K562 (cell line): ENCODE measurements at regions not wholly inside any gene's neighbourhood (a gene's known extent, or its start where the extent isn't known, plus 50 kb on each side); places are given as distances from the start of the nearest gene placed in this dataset.

Source experiments
- ATAC-seq: fragments of 200-7000 bp; cut with Tn5 transposase; 3 replicates; pipeline ENCODE4 v1.9.1; 2020; ENCODE audit warnings: moderate library complexity
- BruUV-seq: library from RNA; stranded (reverse); fragments of 400-500 nt; replicated peaks from 2 replicates; lab custom pipeline; 2021; lab: Mats Ljungman, UMichigan
- CTCF ChIA-PET: fragments of 300-600 bp; formaldehyde crosslinking; extraction: SDS; loops from one replicate; lab custom pipeline; 2021; ENCODE audit warnings: low intra/inter-chr PET ratio; lab: Yijun Ruan, JAX
- POLR2A ChIA-PET: fragments of 300-600, 350-650 bp; sonication (Branson Sonifier 250); formaldehyde crosslinking; extraction: SDS; loops from one replicate; lab custom pipeline; 2021; ENCODE audit warnings: antibody characterized with exemption, inconsistent platforms; lab: Yijun Ruan, JAX
- DNase-seq, 4 experiments: peaks; one replicate each; pipeline versions ENCODE4 v3.0.0 to v3.0.0-alpha.2; 2011 to 2018; ENCODE audit warnings: low spot score in 3 of 4, mixed read lengths in 3 of 4; ENCODE audit errors: extremely low read depth in 1 of 4
- FAIRE-seq: peaks from 2 replicates; lab custom pipeline; 2011; peaks lifted over from hg19 to GRCh38; lab: Jason Lieb, UNC
- H2AFZ ChIP-seq: 2 replicates; pipeline ENCODE4 v1.6.0; 2011; ENCODE audit warnings: low read depth, low read length, control low read depth, inconsistent platforms
- H3K27ac ChIP-seq: fragments of 200-600 bp; 3 replicates; pipeline ENCODE4 v1.8.0; 2011; ENCODE audit warnings: low read depth, mild to moderate bottlenecking, control low read depth, inconsistent platforms, low read length, moderate library complexity, mixed read lengths; ENCODE audit errors: extremely low read depth
- H3K27me3 ChIP-seq, 2 experiments: fragments of 300-600 bp in 1 of 2; 2 replicates in 1 of 2; 3 replicates in 1 of 2; pipeline versions ENCODE4 v1.6.0 to v1.8.0; 2011; ENCODE audit warnings: inconsistent platforms in 2 of 2, low read length in 2 of 2, mild to moderate bottlenecking in 1 of 2, mixed read lengths in 1 of 2, moderate library complexity in 1 of 2; ENCODE audit not compliant: control insufficient read depth in 2 of 2, insufficient read depth in 2 of 2
- H3K36me3 ChIP-seq: fragments of 300-600 bp; 3 replicates; pipeline ENCODE4 v1.8.0; 2011; ENCODE audit warnings: mild to moderate bottlenecking, low read length, inconsistent platforms; ENCODE audit not compliant: control insufficient read depth, insufficient read depth
- H3K4me1 ChIP-seq, 2 experiments: fragments of 200-600 bp in 1 of 2; replicated peaks in 1 of 2; 2 replicates in 1 of 2; 3 replicates in 1 of 2; pipeline versions ENCODE4 v1.5.1 to v1.8.0; 2011; ENCODE audit warnings: inconsistent platforms in 2 of 2, low read length in 2 of 2, mild to moderate bottlenecking in 1 of 2, mixed read lengths in 1 of 2, moderate library complexity in 1 of 2; ENCODE audit not compliant: control insufficient read depth in 2 of 2, insufficient read depth in 2 of 2
- H3K4me2 ChIP-seq: 2 replicates; pipeline ENCODE4 v1.6.1; 2011; ENCODE audit warnings: low read length, control low read depth, inconsistent platforms, mixed read lengths; ENCODE audit not compliant: insufficient read depth
- H3K4me3 ChIP-seq: fragments of 200-600 bp; sonication (generic), shearing (Covaris generic); 2 replicates; pipeline ENCODE4 v1.5.1; 2016; ENCODE audit warnings: control low read depth, inconsistent platforms
- H3K79me2 ChIP-seq: fragments of 200-600 bp; 3 replicates; pipeline ENCODE4 v1.8.0; 2011; ENCODE audit warnings: low read length, inconsistent platforms; ENCODE audit not compliant: control insufficient read depth, insufficient read depth
- H3K9ac ChIP-seq, 2 experiments: 2 replicates each; pipeline versions ENCODE4 v1.6.0 to v1.6.1; 2011; ENCODE audit warnings: low read depth in 2 of 2, low read length in 2 of 2, control low read depth in 1 of 2, inconsistent platforms in 1 of 2, mild to moderate bottlenecking in 1 of 2, mixed read lengths in 1 of 2; ENCODE audit not compliant: insufficient read depth in 1 of 2
- H3K9me1 ChIP-seq: one replicate; pipeline ENCODE4 v1.6.0; 2011; ENCODE audit warnings: inconsistent platforms, mild to moderate bottlenecking, low read length, moderate library complexity; ENCODE audit not compliant: control insufficient read depth, insufficient read depth
- H3K9me3 ChIP-seq: replicated peaks from 2 replicates; pipeline ENCODE4 v1.5.1; 2011; ENCODE audit warnings: low read depth, low read length, inconsistent platforms; ENCODE audit not compliant: control insufficient read depth, insufficient read depth
- H4K20me1 ChIP-seq: replicated peaks from 2 replicates; pipeline ENCODE4 v1.6.1; 2011; ENCODE audit warnings: low read length, inconsistent platforms, mixed read lengths; ENCODE audit not compliant: control insufficient read depth, insufficient read depth
- ZNF134 ChIP-seq: fragments of 250-450 bp; sonication (Bioruptor Pico); conservative IDR thresholded peaks from 2 replicates; pipeline ENCODE4 v1.4.0; 2020
- ZNF239 ChIP-seq: fragments of 250-450 bp; sonication (Bioruptor Pico); IDR thresholded peaks from 2 replicates; pipeline ENCODE4 v1.4.0; 2020; ENCODE audit warnings: mild to moderate bottlenecking
- ZNF445 ChIP-seq: fragments of 250-450 bp; sonication (Bioruptor Pico); IDR thresholded peaks from 2 replicates; pipeline ENCODE4 v1.4.0; 2020; ENCODE audit warnings: low read depth, mild to moderate bottlenecking, moderate library complexity
- WGBS: fragments of 100-300 bp; shearing (Covaris generic); methylation state at CpG from one replicate; pipeline ENCODE4 v1.1.6; 2016; ENCODE audit warnings: low coverage, mixed read lengths; ENCODE audit not compliant: insufficient coverage; ENCODE audit errors: missing lambda C conversion rate; 5-methylcytosine and 5-hydroxymethylcytosine counted together
- in situ Hi-C: fragments of 300-500 bp; cut with MboI; formaldehyde crosslinking; loops from 4 replicates; pipeline ENCODE4 v1.15.0; 2018; ENCODE audit warnings: inconsistent platforms, mixed read lengths
- intact Hi-C: fragments of 100-400 bp; cut with micrococcal nuclease; formaldehyde crosslinking; loops from 2 replicates; pipeline ENCODE4 v1.14.2; 2022
- TF ChIP-seq, protein P1 (sequence below): sonication (generic); formaldehyde crosslinking; IDR thresholded peaks from 2 replicates; pipeline ENCODE4 v1.8.0; 2022; ENCODE audit warnings: missing genetic modification reagents, mild to moderate bottlenecking, borderline replicate concordance
- TF ChIP-seq, protein P2 (sequence below), 3 experiments: fragments of 200-800 bp in 1 of 3; fragments of 250-450 bp in 1 of 3; fragments of 450-650 bp in 1 of 3; sonication (Bioruptor Pico) in 1 of 3; sonication (Bioruptor generic) in 1 of 3; formaldehyde crosslinking in 1 of 3; IDR thresholded peaks; 2 replicates each; pipeline versions ENCODE4 v1.6.1 to v1.8.0; 2016 to 2022; ENCODE audit warnings: mild to moderate bottlenecking in 2 of 3, missing genetic modification characterization in 2 of 3, missing compliant biosample characterization in 1 of 3, moderate library complexity in 1 of 3

DNA sequence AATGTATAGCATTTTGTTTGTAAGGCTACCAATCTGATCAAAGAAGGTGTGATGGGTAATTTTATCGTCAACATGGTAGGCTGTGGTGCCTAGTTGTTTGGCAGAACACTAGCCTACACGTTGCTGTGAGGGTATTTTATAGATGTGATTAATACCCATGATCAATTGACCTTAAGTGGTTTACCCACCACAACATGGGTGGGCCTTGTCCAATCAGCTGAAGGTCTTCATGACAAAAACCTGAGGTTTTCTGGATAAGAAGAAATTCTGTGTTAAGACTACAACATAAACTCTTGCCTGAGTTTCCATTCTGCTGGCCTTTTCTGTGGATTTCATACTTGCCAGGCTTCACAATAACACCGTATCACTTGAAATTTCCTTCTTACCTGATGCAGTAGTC lies 131.8 kb upstream of the PPP1R3A start:
- Histone ChIP-seq H3K4me1 (no peaks in the 10 kb centered on the region), H3K36me3 (no peaks in the 10 kb centered on the region), H3K9me1 (no peaks in the 10 kb centered on the region), H3K27ac (no peak overlapping the region), H3K27me3 (no peaks in the 10 kb centered on the region), H3K9me3 (no peaks in the 10 kb centered on the region), H3K79me2 (no peaks in the 10 kb centered on the region), H4K20me1 (no peaks in the 10 kb centered on the region), H2AFZ (no peak overlapping the region), H3K9ac (no peak overlapping the region), H3K4me2 (no peak overlapping the region), H3K4me3 (no peak overlapping the region)
- TF ChIP-seq ZNF445 (CRISPR knock-in tag) (no peak), ZNF134 (peak; percentile 88)
- DNase-seq (no peak), FAIRE-seq (no peak), ATAC-seq (no peak)
- no TSS peak for BruUV-seq
- WGBS = 1% methylated on average over 3 of the region's 3 CpGs
- intact Hi-C loops = no loop called here
- in situ Hi-C loops = no loop called here
- POLR2A ChIA-PET = no interaction called here
- CTCF ChIA-PET = no interaction called here

DNA sequence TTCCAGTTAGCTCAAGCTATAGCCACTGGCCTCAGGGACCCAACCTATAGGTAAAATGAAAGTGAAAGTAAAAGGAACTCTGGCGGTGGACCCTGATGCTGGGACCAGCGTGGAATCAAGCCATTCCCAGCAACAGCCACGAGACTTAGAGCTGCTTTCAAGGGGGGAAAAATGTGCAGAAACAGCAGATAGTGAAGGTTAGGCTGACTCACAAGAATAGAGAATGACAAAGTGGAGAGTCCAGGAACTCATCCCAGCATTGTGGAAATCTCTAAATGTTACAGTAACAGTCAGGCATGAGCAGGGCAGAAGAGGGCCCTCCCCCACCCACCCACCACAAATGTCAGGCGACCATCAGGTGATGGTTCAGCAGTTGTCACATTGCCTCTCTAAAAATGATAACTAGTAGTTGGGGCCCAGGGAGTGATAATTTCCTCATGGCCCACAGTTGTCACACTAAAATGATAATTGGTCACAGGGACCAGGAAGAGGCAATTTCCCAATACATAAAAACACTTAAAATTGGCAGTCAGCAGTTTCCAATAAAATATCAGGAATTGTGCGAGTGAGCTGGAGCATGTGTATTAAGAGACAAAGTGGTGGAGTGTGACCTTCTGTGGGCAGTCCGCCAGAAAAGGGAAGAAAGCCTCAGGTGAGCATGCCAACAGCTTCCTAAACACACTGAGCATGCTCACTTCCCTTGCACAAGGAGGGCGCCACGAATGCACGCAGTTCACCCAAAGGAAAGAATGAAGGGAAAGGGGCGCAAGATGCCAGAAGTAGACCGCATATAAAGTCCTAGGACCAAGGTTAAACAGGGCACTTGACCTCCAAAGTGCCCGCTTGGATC lies 129.8 kb upstream of the PPP1R3A start:
- Histone ChIP-seq H3K9me3 (no peaks in the 10 kb centered on the region; the same call in 1 of the 2 replicates), H3K9me1 (no peaks in the 10 kb centered on the region), H3K9ac (no peak overlapping the region), H3K4me3 (no peak overlapping the region; the same call in 1 of the 2 replicates), H3K4me1 (no peaks in the 10 kb centered on the region), H3K36me3 (no peaks in the 10 kb centered on the region), H4K20me1 (no peaks in the 10 kb centered on the region), H3K27me3 (no peaks in the 10 kb centered on the region), H3K27ac (no peak overlapping the region), H2AFZ (peak overlapping the region; percentile 68), H3K79me2 (no peaks in the 10 kb centered on the region), H3K4me2 (peak overlapping the region; percentile 51)
- DNase-seq = peak in 2 of 4 experiments; percentile 13
- BruUV-seq = no TSS peak
- no peak for ATAC-seq
- ChIA-PET CTCF (no interaction called here), POLR2A (no interaction called here)
- intact Hi-C loops (no loop called here), in situ Hi-C loops (no loop called here)
- no peak for FAIRE-seq
- WGBS = 1% methylated on average over 12 of the region's 12 CpGs
- TF ChIP-seq, protein P1, sequence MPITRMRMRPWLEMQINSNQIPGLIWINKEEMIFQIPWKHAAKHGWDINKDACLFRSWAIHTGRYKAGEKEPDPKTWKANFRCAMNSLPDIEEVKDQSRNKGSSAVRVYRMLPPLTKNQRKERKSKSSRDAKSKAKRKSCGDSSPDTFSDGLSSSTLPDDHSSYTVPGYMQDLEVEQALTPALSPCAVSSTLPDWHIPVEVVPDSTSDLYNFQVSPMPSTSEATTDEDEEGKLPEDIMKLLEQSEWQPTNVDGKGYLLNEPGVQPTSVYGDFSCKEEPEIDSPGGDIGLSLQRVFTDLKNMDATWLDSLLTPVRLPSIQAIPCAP (CRISPR knock-in tag) = no peak
- TF ChIP-seq ZNF239 = no peak
- TF ChIP-seq, protein P2, sequence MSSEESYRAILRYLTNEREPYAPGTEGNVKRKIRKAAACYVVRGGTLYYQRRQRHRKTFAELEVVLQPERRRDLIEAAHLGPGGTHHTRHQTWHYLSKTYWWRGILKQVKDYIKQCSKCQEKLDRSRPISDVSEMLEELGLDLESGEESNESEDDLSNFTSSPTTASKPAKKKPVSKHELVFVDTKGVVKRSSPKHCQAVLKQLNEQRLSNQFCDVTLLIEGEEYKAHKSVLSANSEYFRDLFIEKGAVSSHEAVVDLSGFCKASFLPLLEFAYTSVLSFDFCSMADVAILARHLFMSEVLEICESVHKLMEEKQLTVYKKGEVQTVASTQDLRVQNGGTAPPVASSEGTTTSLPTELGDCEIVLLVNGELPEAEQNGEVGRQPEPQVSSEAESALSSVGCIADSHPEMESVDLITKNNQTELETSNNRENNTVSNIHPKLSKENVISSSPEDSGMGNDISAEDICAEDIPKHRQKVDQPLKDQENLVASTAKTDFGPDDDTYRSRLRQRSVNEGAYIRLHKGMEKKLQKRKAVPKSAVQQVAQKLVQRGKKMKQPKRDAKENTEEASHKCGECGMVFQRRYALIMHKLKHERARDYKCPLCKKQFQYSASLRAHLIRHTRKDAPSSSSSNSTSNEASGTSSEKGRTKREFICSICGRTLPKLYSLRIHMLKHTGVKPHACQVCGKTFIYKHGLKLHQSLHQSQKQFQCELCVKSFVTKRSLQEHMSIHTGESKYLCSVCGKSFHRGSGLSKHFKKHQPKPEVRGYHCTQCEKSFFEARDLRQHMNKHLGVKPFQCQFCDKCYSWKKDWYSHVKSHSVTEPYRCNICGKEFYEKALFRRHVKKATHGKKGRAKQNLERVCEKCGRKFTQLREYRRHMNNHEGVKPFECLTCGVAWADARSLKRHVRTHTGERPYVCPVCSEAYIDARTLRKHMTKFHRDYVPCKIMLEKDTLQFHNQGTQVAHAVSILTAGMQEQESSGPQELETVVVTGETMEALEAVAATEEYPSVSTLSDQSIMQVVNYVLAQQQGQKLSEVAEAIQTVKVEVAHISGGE (CRISPR knock-in tag; IDR thresholded peaks at IDR 0.05) = 0 out of 6 replicates have a peak, but pooled peaks of 1 of the 3 experiments have one; percentile 15
